Activated naive CD4-positive, alpha-beta T cell (primary cell): ENCODE measurements at regions not wholly inside any gene's neighbourhood (a gene's known extent, or its start where the extent isn't known, plus 50 kb on each side); places are given as distances from the start of the nearest gene placed in this dataset.

Experiments used
- DNase-seq, 4 experiments: peaks; one replicate each; lab custom pipeline; 2025; lab: John Stamatoyannopoulos, UW

GRCh38 chr13:31081316-31081715, 80.4 kb downstream of the HSPH1 start:
- DNase-seq: no peak

GRCh38 chr13:31074756-31075155, 86.9 kb downstream of the HSPH1 start:
- no peak for DNase-seq

GRCh38 chr13:31073859-31074718, 87.6 kb downstream of the HSPH1 start:
- no peak for DNase-seq

- DNase-seq: no peak
Measured at GRCh38 chr13:31072041-31072440, 89.7 kb downstream of the HSPH1 start.

- no peak for DNase-seq
Measured at GRCh38 chr13:31069808-31070534, 91.7 kb downstream of the HSPH1 start.

GRCh38 chr13:31068119-31068423, 93.6 kb downstream of the HSPH1 start:
- no peak for DNase-seq

- DNase-seq: no peak
Measured at GRCh38 chr13:31067416-31068118, 94.1 kb downstream of the HSPH1 start.

GRCh38 chr13:31064636-31065035, 97.1 kb downstream of the HSPH1 start:
- DNase-seq: no peak

- DNase-seq: no peak
Measured at GRCh38 chr13:31063772-31064171, 97.9 kb downstream of the HSPH1 start.

- DNase-seq: no peak
Measured at GRCh38 chr13:31060655-31061054, 101.0 kb downstream of the HSPH1 start.

- no peak for DNase-seq
Measured at GRCh38 chr13:31060220-31060619, 101.5 kb downstream of the HSPH1 start.

GRCh38 chr13:31057403-31058033, 104.2 kb downstream of the HSPH1 start:
- no peak for DNase-seq

- DNase-seq: no peak
Measured at GRCh38 chr13:31056644-31057271, 104.9 kb downstream of the HSPH1 start.

GRCh38 chr13:31055589-31055988, 106.1 kb downstream of the HSPH1 start:
- DNase-seq: no peak

- DNase-seq: no peak
Measured at GRCh38 chr13:31054632-31055031, 107.1 kb downstream of the HSPH1 start.

GRCh38 chr13:31053896-31054295, 107.8 kb downstream of the HSPH1 start:
- DNase-seq: no peak

GRCh38 chr13:31053091-31053490, 108.6 kb downstream of the HSPH1 start:
- DNase-seq: no peak

- no peak for DNase-seq
Measured at GRCh38 chr13:31052478-31052877, 109.2 kb downstream of the HSPH1 start.

- DNase-seq: no peak
Measured at GRCh38 chr13:31051999-31052398, 109.7 kb downstream of the HSPH1 start.

- no peak for DNase-seq
Measured at GRCh38 chr13:31050486-31051400, 111.0 kb downstream of the HSPH1 start.

- no peak for DNase-seq
Measured at GRCh38 chr13:31049833-31050232, 111.9 kb downstream of the HSPH1 start.
